ENCODE measurements at regions not wholly inside any gene's neighbourhood (a gene's known extent, or its start where the extent isn't known, plus 50 kb on each side); places are given as distances from the start of the nearest gene placed in this dataset.
A peak's percentile ranks its signal among the peaks of the same experiment; 100 is the strongest.

GRCh38 chr11:123374622-123374968 is 55.5 kb upstream of the GRAMD1B start:
- Histone ChIP-seq H3K79me2 (replicated peaks; ENCODE audit: insufficient read depth, low read length) (no peaks in the 10 kb centered on the region), H3K9me2 (ENCODE audit: insufficient read depth, low read length) (no peaks in the 10 kb centered on the region), H4K20me1 (ENCODE audit: insufficient read depth) (no peaks in the 10 kb centered on the region), H3F3A (ENCODE audit: insufficient read depth, low read length, poor library complexity, severe bottlenecking) (no peaks in the 10 kb centered on the region), H3K9ac (ENCODE audit: low read length) (no peak overlapping the region), H3K9me3 (ENCODE audit: low read length) (no peaks in the 10 kb centered on the region), H3K27ac (ENCODE audit: low read length) (no peak overlapping the region), H3K27me3 (ENCODE audit: insufficient read depth, low read depth, low read length) (no peaks in the 10 kb centered on the region), H3K36me3 (ENCODE audit: insufficient read depth, low read length) (no peaks in the 10 kb centered on the region), H2AFZ (ENCODE audit: low read depth, low read length) (no peak overlapping the region), H3K4me2 (ENCODE audit: low read length) (no peak overlapping the region), H3K4me3 (ENCODE audit: low read length) (no peak overlapping the region)
- no peak for TF ChIP-seq CTCF (IDR thresholded peaks at IDR 0.05; ENCODE audit: poor library complexity, severe bottlenecking)
- peak; percentile 50 for TF ChIP-seq POLR2AphosphoS5 (IDR thresholded peaks at IDR 0.05)

DNA sequence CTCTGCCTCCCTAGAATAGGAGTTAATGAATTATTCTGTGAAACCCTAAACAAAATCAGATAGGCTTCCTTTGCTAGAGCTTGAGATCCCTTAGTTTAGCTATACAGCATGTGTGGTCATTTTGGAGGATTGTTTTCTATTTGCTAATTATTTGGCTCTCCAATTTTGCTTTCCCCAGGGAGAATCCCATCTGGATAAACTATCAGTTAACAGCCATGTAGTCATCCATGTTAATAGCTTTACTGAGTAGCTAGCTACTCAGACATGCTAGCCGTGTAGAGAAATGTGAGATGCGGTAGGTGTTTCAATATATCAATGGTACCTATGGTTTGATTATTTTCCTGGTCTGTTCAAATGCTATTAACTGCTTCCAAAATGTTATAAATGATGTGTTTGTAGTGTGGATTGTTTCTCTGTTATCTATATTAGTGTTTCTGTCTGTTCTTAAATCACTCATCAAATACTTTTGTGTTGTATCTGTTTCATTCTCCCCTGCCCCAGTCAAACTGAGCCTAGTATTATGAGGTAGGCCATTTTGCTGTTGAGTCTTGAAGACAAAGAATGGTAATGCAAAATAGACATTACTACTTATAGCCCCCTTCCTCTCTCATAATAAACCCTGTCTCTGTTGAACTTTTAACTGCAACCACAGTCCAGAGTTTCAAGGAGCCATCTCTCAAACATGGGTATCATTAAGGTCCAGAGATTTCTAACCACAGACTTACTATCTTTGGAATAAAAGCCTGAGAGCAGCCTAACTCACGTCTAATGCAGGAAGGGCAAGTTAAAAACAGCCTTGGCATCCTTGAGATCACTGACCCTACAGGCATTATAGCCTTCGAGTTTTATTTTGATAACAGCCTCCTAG is 56.1 kb upstream of the GRAMD1B start:
- H3K4me3 ChIP-seq (ENCODE audit: low read length): no peak overlapping the region
- no peak overlapping the region for H3K9ac ChIP-seq (ENCODE audit: low read length)
- H3K9me3 ChIP-seq (ENCODE audit: low read length): no peaks in the 10 kb centered on the region
- H3K9me2 ChIP-seq (ENCODE audit: insufficient read depth, low read length): no peaks in the 10 kb centered on the region
- H3K27me3 ChIP-seq (ENCODE audit: insufficient read depth, low read depth, low read length): no peaks in the 10 kb centered on the region
- H3F3A ChIP-seq (ENCODE audit: insufficient read depth, low read length, poor library complexity, severe bottlenecking): no peaks in the 10 kb centered on the region
- H3K36me3 ChIP-seq (ENCODE audit: insufficient read depth, low read length): no peaks in the 10 kb centered on the region
- no peak overlapping the region for H3K27ac ChIP-seq (ENCODE audit: low read length)
- H3K4me2 ChIP-seq (ENCODE audit: low read length): no peak overlapping the region
- TF ChIP-seq TAF1 (IDR thresholded peaks at IDR 0.05; ENCODE audit: low read depth) (no peak), RAD21 (conservative IDR thresholded peaks at IDR 0.05) (no peak), MXI1 (conservative IDR thresholded peaks at IDR 0.05; ENCODE audit: poor library complexity, severe bottlenecking) (no peak), EP300 (conservative IDR thresholded peaks at IDR 0.05; ENCODE audit: poor library complexity, severe bottlenecking) (no peak), EZH2 (IDR thresholded peaks at IDR 0.05; ENCODE audit: borderline replicate concordance, insufficient read depth, low read length, poor library complexity, severe bottlenecking) (no peak), POLR2AphosphoS5 (IDR thresholded peaks at IDR 0.05) (no peak), SMC3 (conservative IDR thresholded peaks at IDR 0.05; ENCODE audit: poor library complexity) (no peak), REST (IDR thresholded peaks at IDR 0.05; ENCODE audit: borderline replicate concordance) (no peak), CTCF (IDR thresholded peaks at IDR 0.05; ENCODE audit: poor library complexity, severe bottlenecking) (no peak)
- no peak overlapping the region for H2AFZ ChIP-seq (ENCODE audit: low read depth, low read length)
- no peaks in the 10 kb centered on the region for H3K79me2 ChIP-seq (replicated peaks; ENCODE audit: insufficient read depth, low read length)
- no peaks in the 10 kb centered on the region for H4K20me1 ChIP-seq (ENCODE audit: insufficient read depth)
